ENCODE measurements at regions not wholly inside any gene's neighbourhood (a gene's known extent, or its start where the extent isn't known, plus 50 kb on each side); places are given as distances from the start of the nearest gene placed in this dataset.
"Not testable (repeated sequence)": the region's sequence is repeated elsewhere in the genome, so short reads cannot be mapped to it uniquely, and the experiment has no call there.

DNA sequence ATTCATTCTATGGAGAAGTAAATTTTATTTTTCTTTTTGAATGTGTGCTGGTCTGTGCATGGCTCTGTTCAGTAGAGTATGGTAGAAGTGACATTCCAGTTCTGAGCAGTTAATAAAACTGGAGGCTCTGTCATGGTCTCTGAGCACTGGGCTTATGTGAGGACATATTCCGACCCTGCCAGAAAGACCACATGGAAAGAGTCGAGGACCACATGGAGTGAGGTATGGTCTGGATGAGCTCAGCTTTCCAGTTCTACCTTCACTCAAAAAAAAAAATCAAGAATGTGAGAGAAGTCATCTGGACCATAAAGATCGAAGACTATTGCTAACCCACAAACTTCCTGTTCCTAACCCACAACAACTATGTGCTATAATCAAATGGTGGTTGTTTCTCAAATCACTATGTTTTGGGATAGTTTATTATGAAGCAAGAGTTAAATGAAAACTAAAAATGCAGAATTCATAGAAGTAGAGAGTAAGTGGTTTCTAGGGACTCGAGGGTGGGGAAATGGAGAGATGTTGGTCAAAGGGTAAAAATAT lies 534.2 kb upstream of the ANO5 start:
- TF ChIP-seq, protein P1, sequence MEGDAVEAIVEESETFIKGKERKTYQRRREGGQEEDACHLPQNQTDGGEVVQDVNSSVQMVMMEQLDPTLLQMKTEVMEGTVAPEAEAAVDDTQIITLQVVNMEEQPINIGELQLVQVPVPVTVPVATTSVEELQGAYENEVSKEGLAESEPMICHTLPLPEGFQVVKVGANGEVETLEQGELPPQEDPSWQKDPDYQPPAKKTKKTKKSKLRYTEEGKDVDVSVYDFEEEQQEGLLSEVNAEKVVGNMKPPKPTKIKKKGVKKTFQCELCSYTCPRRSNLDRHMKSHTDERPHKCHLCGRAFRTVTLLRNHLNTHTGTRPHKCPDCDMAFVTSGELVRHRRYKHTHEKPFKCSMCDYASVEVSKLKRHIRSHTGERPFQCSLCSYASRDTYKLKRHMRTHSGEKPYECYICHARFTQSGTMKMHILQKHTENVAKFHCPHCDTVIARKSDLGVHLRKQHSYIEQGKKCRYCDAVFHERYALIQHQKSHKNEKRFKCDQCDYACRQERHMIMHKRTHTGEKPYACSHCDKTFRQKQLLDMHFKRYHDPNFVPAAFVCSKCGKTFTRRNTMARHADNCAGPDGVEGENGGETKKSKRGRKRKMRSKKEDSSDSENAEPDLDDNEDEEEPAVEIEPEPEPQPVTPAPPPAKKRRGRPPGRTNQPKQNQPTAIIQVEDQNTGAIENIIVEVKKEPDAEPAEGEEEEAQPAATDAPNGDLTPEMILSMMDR (IDR thresholded peaks at IDR 0.05; ENCODE audit: borderline replicate concordance, insufficient read depth, low read depth, low read length) = no peak
- H3K4me3 ChIP-seq (ENCODE audit: low read depth, low read length) = no peak overlapping the region

DNA sequence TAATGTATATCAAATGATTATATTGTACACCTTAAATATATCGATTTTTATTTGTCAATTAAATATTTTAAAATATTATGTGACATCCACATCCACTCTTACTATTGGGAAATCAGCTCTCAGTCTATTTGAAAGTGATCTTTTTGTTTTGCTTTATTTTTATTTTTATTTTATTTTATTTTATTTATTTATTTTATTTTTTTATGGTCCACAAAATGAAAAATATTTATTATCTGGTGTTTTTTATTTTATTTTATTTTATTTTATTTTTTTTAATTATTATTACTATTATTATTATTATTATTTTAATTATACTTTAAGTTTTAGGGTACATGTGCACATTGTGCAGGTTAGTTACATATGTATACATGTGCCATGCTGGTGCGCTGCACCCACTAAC lies 533.5 kb upstream of the ANO5 start:
- not testable (repeated sequence) for H3K4me3 ChIP-seq (ENCODE audit: low read depth, low read length)

DNA sequence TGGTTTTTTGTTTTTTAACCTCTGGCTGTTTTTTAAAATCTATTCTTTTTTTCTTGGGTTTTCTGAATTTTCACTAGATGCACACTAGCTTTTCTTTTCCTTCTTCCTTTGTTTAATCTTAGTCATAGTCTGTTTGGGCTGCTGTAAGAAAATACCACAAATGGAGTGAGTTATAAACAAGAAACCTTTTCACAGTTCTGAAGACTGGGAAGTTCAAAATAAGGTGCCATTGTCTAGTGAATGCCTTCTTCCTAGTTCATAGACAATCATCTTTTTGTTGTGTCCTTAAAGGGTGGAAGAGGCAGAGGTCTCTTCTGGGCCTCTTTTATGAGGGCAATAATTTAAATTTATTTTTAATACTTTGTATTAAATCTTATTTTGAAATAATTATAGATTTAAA lies 532.9 kb upstream of the ANO5 start:
- TF ChIP-seq, protein P1 (IDR thresholded peaks at IDR 0.05; ENCODE audit: borderline replicate concordance, insufficient read depth, low read depth, low read length) = no peak
- H3K4me3 ChIP-seq (ENCODE audit: low read depth, low read length) = no peak overlapping the region

DNA sequence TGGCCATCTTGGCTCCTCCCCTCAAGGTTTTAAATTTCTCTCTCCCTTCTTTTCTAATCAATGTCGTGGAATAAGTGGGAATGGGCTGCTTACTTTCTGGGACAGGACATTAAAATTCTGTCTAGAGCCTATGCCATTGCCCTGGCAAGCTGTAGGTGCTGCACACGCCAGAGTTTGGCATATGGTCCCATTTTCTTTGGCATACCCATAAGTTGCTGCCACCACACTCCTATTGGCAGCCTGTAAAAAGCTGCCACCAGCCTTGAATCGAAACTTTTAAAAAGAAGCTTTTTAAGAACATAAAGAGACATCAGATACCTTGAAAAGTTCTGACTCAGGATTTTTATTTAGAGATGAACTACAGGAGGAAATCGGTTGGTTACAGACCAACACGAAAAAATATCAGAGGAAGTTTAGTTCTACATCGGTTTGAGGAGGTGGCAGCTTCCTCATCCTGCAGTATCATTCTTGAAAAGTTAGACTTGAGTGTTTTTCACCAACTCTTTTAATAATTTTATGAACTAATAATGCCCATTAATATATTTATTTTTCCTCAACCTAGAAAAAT lies 517.8 kb upstream of the ANO5 start:
- no peak overlapping the region for H3K4me3 ChIP-seq (ENCODE audit: low read depth, low read length)
- TF ChIP-seq, protein P1 (IDR thresholded peaks at IDR 0.05; ENCODE audit: borderline replicate concordance, insufficient read depth, low read depth, low read length) = no peak

DNA sequence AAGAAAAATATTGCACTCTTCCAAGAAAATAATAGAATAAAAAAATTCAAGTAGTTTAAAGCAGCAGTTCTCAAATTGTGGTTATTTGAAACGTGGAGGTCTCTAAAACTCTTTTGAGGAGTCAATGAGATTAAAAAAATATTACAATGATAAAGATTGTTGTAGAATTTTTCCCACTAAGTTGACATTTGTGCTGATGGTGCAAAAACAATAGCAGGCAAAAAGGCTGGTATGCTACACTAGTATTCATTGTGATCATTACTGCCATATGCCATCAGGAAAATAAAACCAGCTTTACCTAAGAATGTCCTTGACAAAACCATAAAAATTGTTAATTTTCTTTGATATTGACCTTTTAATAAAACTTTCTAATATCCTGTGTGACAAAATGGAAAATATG lies 505.2 kb upstream of the ANO5 start:
- TF ChIP-seq, protein P1 (IDR thresholded peaks at IDR 0.05; ENCODE audit: borderline replicate concordance, insufficient read depth, low read depth, low read length) = no peak
- no peak overlapping the region for H3K4me3 ChIP-seq (ENCODE audit: low read depth, low read length)

DNA sequence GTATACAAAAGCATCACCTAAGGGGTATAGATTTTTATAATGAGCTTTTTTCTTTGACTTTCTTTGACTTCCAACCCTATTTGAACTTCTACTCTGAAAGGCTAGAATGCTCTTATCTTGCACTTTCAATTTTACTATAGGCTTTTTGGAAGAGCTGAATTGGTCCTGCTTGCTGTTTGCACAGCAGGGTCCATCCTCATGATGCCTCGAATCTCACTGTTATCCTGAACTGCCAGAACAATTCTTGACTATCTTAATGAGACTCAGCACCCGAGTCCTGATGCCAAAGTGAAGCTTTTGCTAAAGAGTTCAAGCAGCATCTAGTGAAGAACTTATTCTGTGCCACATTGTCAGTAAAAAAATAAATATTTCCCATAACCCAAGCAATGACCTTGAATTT lies 488.3 kb upstream of the ANO5 start:
- no peak overlapping the region for H3K4me3 ChIP-seq (ENCODE audit: low read depth, low read length)
- TF ChIP-seq, protein P1 (IDR thresholded peaks at IDR 0.05; ENCODE audit: borderline replicate concordance, insufficient read depth, low read depth, low read length) = no peak

DNA sequence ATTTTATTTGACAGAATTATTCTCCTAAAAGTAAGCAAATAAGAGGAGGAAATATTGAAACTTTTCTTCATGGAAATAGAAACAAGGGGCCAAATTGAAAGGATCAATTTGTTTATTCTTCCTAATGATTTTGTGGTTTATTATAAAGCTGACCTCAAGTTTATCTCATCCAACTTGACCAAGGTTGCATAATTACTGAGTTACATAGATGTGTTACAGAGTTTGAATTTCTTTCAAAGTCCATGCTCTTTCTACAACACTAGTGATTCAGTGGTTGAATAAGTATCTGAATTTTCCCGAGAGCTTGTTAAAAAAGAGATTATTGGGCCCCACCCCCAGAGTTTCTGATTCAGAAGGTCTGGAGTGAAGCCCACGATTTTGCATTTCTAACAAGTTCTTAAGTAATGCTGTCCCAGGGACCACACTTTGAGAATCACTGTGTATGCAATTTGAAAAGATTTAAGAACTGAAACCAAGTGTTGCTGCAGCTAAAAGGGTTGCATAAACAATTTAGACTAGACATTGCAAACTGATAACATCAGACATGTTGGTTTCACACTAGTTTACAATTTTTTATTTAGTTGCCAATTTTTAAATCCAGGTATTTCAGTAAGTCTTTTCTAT lies 485.7 kb upstream of the ANO5 start:
- H3K4me3 ChIP-seq (ENCODE audit: low read depth, low read length) = no peak overlapping the region
- TF ChIP-seq, protein P1 (IDR thresholded peaks at IDR 0.05; ENCODE audit: borderline replicate concordance, insufficient read depth, low read depth, low read length) = no peak

All from GM12875 (cell line).